Breast epithelium (tissue), 4 donors: ENCODE measurements at regions not wholly inside any gene's neighbourhood (a gene's known extent, or its start where the extent isn't known, plus 50 kb on each side); places are given as distances from the start of the nearest gene placed in this dataset.

Source experiments
- DNase-seq, 2 donors: peaks; one replicate each; pipeline ENCODE4 v3.0.0-alpha.2; 2019; ENCODE audit warnings: low spot score in 2 of 2
- H3K27ac ChIP-seq, 2 donors: fragments of 200-600 bp; sonication (generic) in 1 of 2; one replicate each; pipeline ENCODE4 v1.5.1; 2016 to 2019; ENCODE audit warnings: mild to moderate bottlenecking in 1 of 2
- H3K27me3 ChIP-seq, 2 donors: fragments of 200-600 bp; sonication (generic) in 1 of 2; one replicate each; pipeline versions ENCODE4 v1.5.1 to v1.6.0; 2017 to 2019; ENCODE audit warnings: control low read depth in 1 of 2, mild to moderate bottlenecking in 1 of 2
- H3K36me3 ChIP-seq: fragments of 200-600 bp; one replicate; pipeline ENCODE4 v1.5.1; 2019
- H3K4me1 ChIP-seq, 2 donors: fragments of 200-600 bp; sonication (generic); one replicate each; pipeline ENCODE4 v1.5.1; 2016 to 2019; ENCODE audit warnings: control low read depth in 1 of 2
- H3K4me3 ChIP-seq, 3 donors: fragments of 200-600 bp; sonication (generic); 1 replicate in 2 of 3; 2 replicates in 1 of 3; pipeline ENCODE4 v1.5.1; 2016 to 2019; ENCODE audit warnings: mild to moderate bottlenecking in 3 of 3, moderate library complexity in 2 of 3
- H3K9me3 ChIP-seq, 2 donors: fragments of 200-600 bp; sonication (generic) in 1 of 2; one replicate each; pipeline ENCODE4 v1.5.1; 2016 to 2019; ENCODE audit warnings: control low read depth in 1 of 2
- POLR2A ChIP-seq: fragments of 450-650 bp; IDR thresholded peaks from one replicate; pipeline ENCODE4 v1.6.1; 2016; ENCODE audit warnings: antibody characterized with exemption, mild to moderate bottlenecking, moderate library complexity
- POLR2AphosphoS5 ChIP-seq, 3 donors: sonication (generic); formaldehyde crosslinking; IDR thresholded peaks; one replicate each; pipeline ENCODE4 v1.6.1; 2017; ENCODE audit warnings: antibody characterized with exemption in 3 of 3
- intact Hi-C: fragments of 100-400 bp; cut with DNase I; formaldehyde crosslinking; loops from one replicate; pipeline ENCODE4 v1.15.1; 2023; ENCODE audit warnings: low total_unique reads
- TF ChIP-seq, protein P1 (sequence below), 3 donors: fragments of 450-650 bp; IDR thresholded peaks; one replicate each; pipeline ENCODE4 v1.5.1; 2016 to 2017; ENCODE audit warnings: antibody characterized with exemption in 3 of 3, mild to moderate bottlenecking in 3 of 3, moderate library complexity in 3 of 3

DNA sequence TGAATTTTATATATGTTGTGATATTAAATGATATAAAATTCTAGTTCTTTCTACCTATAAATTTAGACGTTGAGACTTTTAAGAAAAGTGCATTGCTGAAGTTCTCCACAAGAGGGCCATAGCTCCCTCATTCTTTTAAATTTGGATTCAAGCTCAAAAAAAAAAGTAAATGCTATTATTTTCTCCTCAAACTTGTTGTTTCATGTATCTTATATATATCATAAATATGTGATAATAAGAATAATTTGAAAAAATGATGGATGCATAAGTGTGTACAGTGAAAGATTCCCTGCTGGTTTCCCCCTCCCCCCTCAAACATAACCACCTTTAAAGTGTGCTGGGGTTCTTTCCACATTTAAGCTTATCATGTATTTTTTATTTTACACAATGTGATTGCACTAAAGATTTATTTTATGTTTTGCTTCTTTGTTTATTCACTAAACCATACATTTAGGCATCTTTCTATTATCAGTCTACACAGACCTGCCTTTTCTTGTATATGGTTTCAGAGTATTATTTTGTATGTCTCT lies 769.4 kb upstream of the GOLIM4 start:
- H3K4me3 ChIP-seq, result no peak overlapping the region
- H3K27me3 ChIP-seq, result no peaks in the 10 kb centered on the region
- H3K36me3 ChIP-seq, result no peaks in the 10 kb centered on the region
- no peak for DNase-seq
- no peaks in the 10 kb centered on the region for H3K9me3 ChIP-seq
- TF ChIP-seq POLR2AphosphoS5 (IDR thresholded peaks at IDR 0.05), result no peak
- TF ChIP-seq, protein P1, sequence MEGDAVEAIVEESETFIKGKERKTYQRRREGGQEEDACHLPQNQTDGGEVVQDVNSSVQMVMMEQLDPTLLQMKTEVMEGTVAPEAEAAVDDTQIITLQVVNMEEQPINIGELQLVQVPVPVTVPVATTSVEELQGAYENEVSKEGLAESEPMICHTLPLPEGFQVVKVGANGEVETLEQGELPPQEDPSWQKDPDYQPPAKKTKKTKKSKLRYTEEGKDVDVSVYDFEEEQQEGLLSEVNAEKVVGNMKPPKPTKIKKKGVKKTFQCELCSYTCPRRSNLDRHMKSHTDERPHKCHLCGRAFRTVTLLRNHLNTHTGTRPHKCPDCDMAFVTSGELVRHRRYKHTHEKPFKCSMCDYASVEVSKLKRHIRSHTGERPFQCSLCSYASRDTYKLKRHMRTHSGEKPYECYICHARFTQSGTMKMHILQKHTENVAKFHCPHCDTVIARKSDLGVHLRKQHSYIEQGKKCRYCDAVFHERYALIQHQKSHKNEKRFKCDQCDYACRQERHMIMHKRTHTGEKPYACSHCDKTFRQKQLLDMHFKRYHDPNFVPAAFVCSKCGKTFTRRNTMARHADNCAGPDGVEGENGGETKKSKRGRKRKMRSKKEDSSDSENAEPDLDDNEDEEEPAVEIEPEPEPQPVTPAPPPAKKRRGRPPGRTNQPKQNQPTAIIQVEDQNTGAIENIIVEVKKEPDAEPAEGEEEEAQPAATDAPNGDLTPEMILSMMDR (IDR thresholded peaks at IDR 0.05), result peak in 2 of 3 donors; percentile 43 to 52
- no peak for TF ChIP-seq POLR2A
- no peaks in the 10 kb centered on the region for H3K4me1 ChIP-seq
- H3K27ac ChIP-seq, result no peak overlapping the region
- intact Hi-C loops, result no loop called here

DNA sequence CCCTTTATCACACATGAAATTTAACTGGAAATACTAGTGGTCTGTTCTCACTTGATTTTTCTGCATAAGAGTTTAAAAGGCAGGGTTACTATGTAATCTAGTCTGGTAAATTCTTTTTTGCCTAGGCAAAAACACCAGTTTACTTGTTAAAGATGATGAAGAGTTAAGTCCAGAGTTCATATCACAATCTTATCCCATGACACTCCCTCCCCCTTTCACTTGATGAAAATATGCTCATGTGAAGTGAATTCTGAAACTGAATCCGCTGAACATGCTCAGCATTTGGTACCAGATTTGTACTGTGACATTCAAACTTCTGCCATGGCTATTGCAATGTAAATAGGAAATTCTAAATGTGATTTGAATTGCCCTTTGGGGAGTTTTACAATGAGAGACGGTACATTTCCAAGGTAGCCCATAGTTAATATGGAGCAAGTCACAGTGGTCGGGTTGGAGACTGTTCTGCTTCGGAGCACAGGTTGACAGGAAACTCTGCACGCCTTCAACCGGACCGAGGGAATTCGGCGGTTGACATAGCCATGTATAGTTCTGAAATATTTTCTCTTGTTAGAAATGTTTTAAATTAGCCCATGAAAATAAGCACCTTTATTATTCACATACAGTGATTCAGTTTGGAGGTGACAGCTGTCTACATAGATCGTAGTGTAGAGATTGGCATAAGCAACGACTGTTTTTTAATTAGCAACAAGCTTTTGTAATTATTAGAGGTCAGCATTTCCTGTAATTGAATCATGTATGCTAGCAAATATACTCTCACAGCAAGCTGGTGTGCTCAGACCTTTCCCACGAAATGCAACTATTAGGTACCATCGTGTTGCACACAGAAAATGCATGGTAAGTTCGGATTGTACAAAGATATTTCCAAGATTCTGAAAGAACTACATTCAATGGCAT lies 768.6 kb upstream of the GOLIM4 start:
- no peak for DNase-seq
- Histone ChIP-seq H3K9me3 (no peaks in the 10 kb centered on the region), H3K4me1 (no peaks in the 10 kb centered on the region), H3K27me3 (no peaks in the 10 kb centered on the region), H3K27ac (no peak overlapping the region), H3K4me3 (no peak overlapping the region), H3K36me3 (no peaks in the 10 kb centered on the region)
- no peak for TF ChIP-seq POLR2A
- TF ChIP-seq POLR2AphosphoS5 (IDR thresholded peaks at IDR 0.05), result no peak
- TF ChIP-seq, protein P1 (IDR thresholded peaks at IDR 0.05), result no peak
- intact Hi-C loops, result no loop called here

DNA sequence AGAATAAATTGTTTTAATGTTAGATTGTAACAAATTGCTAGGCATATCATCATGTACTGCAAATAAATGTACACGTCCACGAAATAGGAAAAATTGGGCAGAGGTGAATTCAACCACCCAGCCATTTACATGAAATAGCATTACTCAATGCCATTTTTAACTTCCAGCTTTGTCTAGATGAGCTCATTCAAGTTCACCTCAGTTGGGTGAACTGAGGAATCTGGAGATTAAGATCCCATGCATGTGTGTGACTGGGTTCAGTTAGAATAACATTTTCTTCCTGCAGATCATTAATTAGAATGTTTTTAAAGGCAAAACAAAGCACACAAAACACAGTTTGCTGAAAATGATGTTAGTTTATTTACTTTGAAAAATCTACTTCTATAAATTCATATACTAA lies 767.8 kb upstream of the GOLIM4 start:
- no peak for TF ChIP-seq POLR2AphosphoS5 (IDR thresholded peaks at IDR 0.05)
- TF ChIP-seq POLR2A, result no peak
- TF ChIP-seq, protein P1 (IDR thresholded peaks at IDR 0.05), result no peak
- DNase-seq, result no peak
- H3K27me3 ChIP-seq, result no peaks in the 10 kb centered on the region
- H3K36me3 ChIP-seq, result no peaks in the 10 kb centered on the region
- intact Hi-C loops, result no loop called here
- H3K4me1 ChIP-seq, result no peaks in the 10 kb centered on the region
- H3K27ac ChIP-seq, result no peak overlapping the region
- H3K4me3 ChIP-seq, result no peak overlapping the region
- no peaks in the 10 kb centered on the region for H3K9me3 ChIP-seq

GRCh38 chr3:168862466-168862865 lies 766.7 kb upstream of the GOLIM4 start:
- intact Hi-C loops, result no loop called here
- no peaks in the 10 kb centered on the region for H3K4me1 ChIP-seq
- no peaks in the 10 kb centered on the region for H3K27me3 ChIP-seq
- H3K4me3 ChIP-seq, result no peak overlapping the region
- TF ChIP-seq, protein P1 (IDR thresholded peaks at IDR 0.05), result no peak
- no peak for TF ChIP-seq POLR2AphosphoS5 (IDR thresholded peaks at IDR 0.05)
- no peak for TF ChIP-seq POLR2A
- no peaks in the 10 kb centered on the region for H3K9me3 ChIP-seq
- H3K36me3 ChIP-seq, result no peaks in the 10 kb centered on the region
- no peak overlapping the region for H3K27ac ChIP-seq
- no peak for DNase-seq

DNA sequence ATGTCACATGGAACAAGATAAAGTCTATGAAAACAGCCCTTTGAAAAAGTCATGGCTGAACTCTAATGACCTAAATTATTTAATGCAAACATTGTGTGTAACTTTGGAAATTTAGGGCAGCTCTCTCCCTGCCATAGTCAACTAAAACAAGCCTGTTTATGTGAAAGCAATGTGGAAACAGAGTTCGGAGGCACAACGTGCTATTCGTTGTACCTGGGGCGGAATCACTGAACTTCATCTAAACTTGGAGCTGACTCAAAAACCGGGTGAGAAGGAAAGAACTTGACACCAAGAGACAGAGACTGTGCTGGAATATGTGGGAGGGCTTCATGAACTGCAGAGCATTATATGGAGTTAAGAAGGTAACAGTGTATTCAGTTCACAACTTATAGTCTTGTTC lies 764.9 kb upstream of the GOLIM4 start:
- Histone ChIP-seq H3K9me3 (no peaks in the 10 kb centered on the region), H3K27ac (no peak overlapping the region), H3K4me3 (no peak overlapping the region), H3K36me3 (peaks cover 5% of the 10 kb centered on the region), H3K27me3 (no peaks in the 10 kb centered on the region), H3K4me1 (no peaks in the 10 kb centered on the region)
- intact Hi-C loops, result no loop called here
- TF ChIP-seq, protein P1 (IDR thresholded peaks at IDR 0.05), result no peak
- TF ChIP-seq POLR2A (no peak), POLR2AphosphoS5 (IDR thresholded peaks at IDR 0.05) (no peak)
- DNase-seq, result no peak
